Glutamatergic neuron (in vitro differentiated cells): ENCODE measurements at regions not wholly inside any gene's neighbourhood (a gene's known extent, or its start where the extent isn't known, plus 50 kb on each side); places are given as distances from the start of the nearest gene placed in this dataset.

Experiments used
- DNase-seq: peaks from one replicate; pipeline ENCODE4 v3.0.0; 2022
- H3K27ac Mint-ChIP-seq: one replicate; pipeline ENCODE4 v1.8.0; 2020; ENCODE audit warnings: mild to moderate bottlenecking, mixed read lengths, inconsistent platforms; ENCODE audit not compliant: unreplicated experiment
- H3K27me3 Mint-ChIP-seq: one replicate; pipeline ENCODE4 v1.8.0; 2020; ENCODE audit warnings: mild to moderate bottlenecking, moderate library complexity, mixed read lengths, inconsistent platforms; ENCODE audit not compliant: unreplicated experiment
- H3K36me3 Mint-ChIP-seq: one replicate; pipeline ENCODE4 v1.8.0; 2020; ENCODE audit warnings: mild to moderate bottlenecking, mixed read lengths, inconsistent platforms; ENCODE audit not compliant: unreplicated experiment
- H3K4me1 Mint-ChIP-seq: one replicate; pipeline ENCODE4 v1.8.0; 2020; ENCODE audit warnings: mild to moderate bottlenecking, low read depth, mixed read lengths, inconsistent platforms; ENCODE audit not compliant: unreplicated experiment
- H3K4me3 Mint-ChIP-seq: one replicate; pipeline ENCODE4 v1.8.0; 2020; ENCODE audit warnings: mild to moderate bottlenecking, mixed read lengths, inconsistent platforms; ENCODE audit not compliant: unreplicated experiment
- H3K9me3 Mint-ChIP-seq: one replicate; pipeline ENCODE4 v1.8.0; 2020; ENCODE audit warnings: mild to moderate bottlenecking, moderate library complexity, mixed read lengths, inconsistent platforms; ENCODE audit not compliant: unreplicated experiment
- TF ChIP-seq, protein P1 (sequence below): fragments of 200-600 bp; sonication (generic); IDR thresholded peaks from one replicate; pipeline ENCODE4 v1.5.0; 2021; ENCODE audit not compliant: partially characterized antibody, unreplicated experiment

DNA sequence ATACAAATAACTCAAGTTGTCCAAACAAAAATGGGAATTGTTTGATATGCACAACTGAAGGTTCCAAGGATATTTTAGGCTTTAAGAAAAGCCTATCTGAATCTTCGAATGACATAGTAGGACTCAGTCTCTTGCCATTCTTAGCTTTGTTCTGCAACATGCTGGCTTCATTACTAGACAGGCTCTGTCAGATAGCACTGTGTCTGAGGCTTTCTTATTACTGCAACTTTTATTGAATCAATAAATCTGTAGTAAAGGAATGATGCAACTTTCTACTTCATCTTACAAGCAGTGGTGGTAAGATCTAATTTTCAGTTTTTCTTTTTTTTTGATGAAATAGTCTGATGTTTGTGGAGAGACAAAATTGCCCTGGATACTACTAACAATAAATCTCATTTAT lies 319.3 kb upstream of the CCDC179 start:
- H3K4me3 Mint-ChIP-seq, result no peak overlapping the region
- H3K27me3 Mint-ChIP-seq, result no peaks in the 10 kb centered on the region
- TF ChIP-seq, protein P1, sequence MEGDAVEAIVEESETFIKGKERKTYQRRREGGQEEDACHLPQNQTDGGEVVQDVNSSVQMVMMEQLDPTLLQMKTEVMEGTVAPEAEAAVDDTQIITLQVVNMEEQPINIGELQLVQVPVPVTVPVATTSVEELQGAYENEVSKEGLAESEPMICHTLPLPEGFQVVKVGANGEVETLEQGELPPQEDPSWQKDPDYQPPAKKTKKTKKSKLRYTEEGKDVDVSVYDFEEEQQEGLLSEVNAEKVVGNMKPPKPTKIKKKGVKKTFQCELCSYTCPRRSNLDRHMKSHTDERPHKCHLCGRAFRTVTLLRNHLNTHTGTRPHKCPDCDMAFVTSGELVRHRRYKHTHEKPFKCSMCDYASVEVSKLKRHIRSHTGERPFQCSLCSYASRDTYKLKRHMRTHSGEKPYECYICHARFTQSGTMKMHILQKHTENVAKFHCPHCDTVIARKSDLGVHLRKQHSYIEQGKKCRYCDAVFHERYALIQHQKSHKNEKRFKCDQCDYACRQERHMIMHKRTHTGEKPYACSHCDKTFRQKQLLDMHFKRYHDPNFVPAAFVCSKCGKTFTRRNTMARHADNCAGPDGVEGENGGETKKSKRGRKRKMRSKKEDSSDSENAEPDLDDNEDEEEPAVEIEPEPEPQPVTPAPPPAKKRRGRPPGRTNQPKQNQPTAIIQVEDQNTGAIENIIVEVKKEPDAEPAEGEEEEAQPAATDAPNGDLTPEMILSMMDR, result no peak
- H3K9me3 Mint-ChIP-seq, result no peaks in the 10 kb centered on the region
- H3K27ac Mint-ChIP-seq, result no peak overlapping the region
- H3K4me1 Mint-ChIP-seq, result no peaks in the 10 kb centered on the region
- no peaks in the 10 kb centered on the region for H3K36me3 Mint-ChIP-seq
- no peak for DNase-seq

DNA sequence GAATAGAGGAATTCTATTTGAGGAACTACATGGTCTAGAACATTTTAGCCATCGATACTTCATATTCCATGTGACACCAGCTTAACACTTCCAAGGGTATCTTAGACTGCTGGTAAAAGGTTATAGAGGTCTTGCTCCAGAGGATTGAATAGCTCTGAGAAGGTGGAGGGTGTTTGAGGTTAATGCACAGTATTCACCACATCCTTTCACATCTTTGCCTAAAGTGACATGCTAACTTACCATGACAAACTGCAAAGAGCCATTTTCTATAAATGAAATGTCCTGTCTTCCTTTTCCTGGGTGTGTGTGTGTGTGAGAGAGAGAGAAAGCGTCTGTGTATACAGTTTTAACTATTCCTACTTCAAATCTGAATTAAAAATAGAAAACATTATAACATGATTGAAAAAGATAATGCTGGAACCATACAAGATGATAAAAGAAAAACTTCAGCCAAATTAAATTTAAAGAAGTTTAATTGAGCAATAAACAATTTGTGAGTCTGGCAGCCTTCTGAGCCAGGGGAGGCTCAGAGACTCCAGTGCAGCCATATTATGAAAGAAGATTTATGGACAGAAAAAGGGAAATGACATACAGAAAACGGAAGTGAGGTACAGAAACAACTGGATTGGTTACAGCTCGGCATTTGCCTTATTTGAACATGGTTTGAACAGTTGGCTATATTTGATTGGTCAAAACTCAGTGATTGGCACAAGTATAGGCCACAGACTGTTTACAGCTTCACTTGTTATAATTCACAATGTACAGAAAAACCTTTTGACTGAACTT lies 320.9 kb upstream of the CCDC179 start:
- Mint-ChIP-seq H3K4me1 (no peaks in the 10 kb centered on the region), H3K9me3 (no peaks in the 10 kb centered on the region), H3K27ac (no peak overlapping the region), H3K4me3 (no peak overlapping the region), H3K27me3 (no peaks in the 10 kb centered on the region), H3K36me3 (no peaks in the 10 kb centered on the region)
- TF ChIP-seq, protein P1, result no peak
- no peak for DNase-seq

DNA sequence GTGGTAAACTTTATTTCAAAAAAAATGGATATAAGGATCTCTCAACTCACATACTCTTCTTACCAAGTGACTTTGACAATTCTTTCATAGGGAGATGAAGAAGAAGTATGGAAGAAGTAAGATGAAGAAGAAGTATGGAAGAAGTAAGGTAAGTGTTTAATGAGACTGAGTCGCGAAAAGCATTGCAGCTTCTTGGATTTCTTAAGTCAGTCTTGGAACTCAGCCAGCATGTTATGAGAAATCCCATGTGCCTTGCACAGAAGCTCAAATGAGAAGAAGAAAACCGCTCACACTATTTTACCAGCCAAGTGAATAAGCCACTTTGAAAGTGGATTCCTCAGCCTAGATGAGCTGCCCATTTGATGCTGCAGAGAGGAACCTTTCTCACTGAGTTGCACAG lies 332.0 kb upstream of the CCDC179 start:
- no peaks in the 10 kb centered on the region for H3K9me3 Mint-ChIP-seq
- TF ChIP-seq, protein P1, result no peak
- no peak overlapping the region for H3K27ac Mint-ChIP-seq
- H3K36me3 Mint-ChIP-seq, result no peaks in the 10 kb centered on the region
- no peaks in the 10 kb centered on the region for H3K4me1 Mint-ChIP-seq
- H3K4me3 Mint-ChIP-seq, result no peak overlapping the region
- DNase-seq, result no peak
- H3K27me3 Mint-ChIP-seq, result no peaks in the 10 kb centered on the region

GRCh38 chr11:23201936-23202522 lies 341.8 kb upstream of the CCDC179 start:
- Mint-ChIP-seq H3K9me3 (peaks cover 2% of the 10 kb centered on the region), H3K4me1 (no peaks in the 10 kb centered on the region), H3K27me3 (peaks cover 1% of the 10 kb centered on the region), H3K4me3 (no peak overlapping the region), H3K36me3 (peaks cover 5% of the 10 kb centered on the region), H3K27ac (no peak overlapping the region)
- TF ChIP-seq, protein P1, result no peak
- DNase-seq, result no peak

- no peak for DNase-seq
- Mint-ChIP-seq H3K27ac (no peak overlapping the region), H3K4me1 (no peaks in the 10 kb centered on the region), H3K27me3 (peaks cover 1% of the 10 kb centered on the region), H3K9me3 (peaks cover 2% of the 10 kb centered on the region), H3K4me3 (no peak overlapping the region), H3K36me3 (peaks cover 4% of the 10 kb centered on the region)
- TF ChIP-seq, protein P1, result no peak
Measured at GRCh38 chr11:23202611-23203010, 342.3 kb upstream of the CCDC179 start.
